T47D (cell line): ENCODE measurements at regions not wholly inside any gene's neighbourhood (a gene's known extent, or its start where the extent isn't known, plus 50 kb on each side); places are given as distances from the start of the nearest gene placed in this dataset.

Source experiments
- DNase-seq, 2 experiments: peaks; one replicate each; pipeline versions ENCODE4 v3.0.0 to v3.0.0-alpha.2; 2011 to 2012; ENCODE audit warnings: low read depth in 1 of 2, low spot score in 1 of 2
- JUND ChIP-seq: IDR thresholded peaks from 2 replicates; pipeline ENCODE4 v1.6.1; 2012; ENCODE audit warnings: low read depth
- in situ Hi-C: cut with HindIII; loops from 2 replicates; pipeline ENCODE4 v1.10.0; 2016; ENCODE audit warnings: low sequenced_read_pairs, low pct_unique_long_range_greater_than_20kb

GRCh38 chr1:14498839-14499238 lies 99.6 kb upstream of the KAZN start:
- peak in 1 of 2 experiments; percentile 52 for DNase-seq
- TF ChIP-seq JUND, result no peak
- in situ Hi-C loops, result no loop called here

DNA sequence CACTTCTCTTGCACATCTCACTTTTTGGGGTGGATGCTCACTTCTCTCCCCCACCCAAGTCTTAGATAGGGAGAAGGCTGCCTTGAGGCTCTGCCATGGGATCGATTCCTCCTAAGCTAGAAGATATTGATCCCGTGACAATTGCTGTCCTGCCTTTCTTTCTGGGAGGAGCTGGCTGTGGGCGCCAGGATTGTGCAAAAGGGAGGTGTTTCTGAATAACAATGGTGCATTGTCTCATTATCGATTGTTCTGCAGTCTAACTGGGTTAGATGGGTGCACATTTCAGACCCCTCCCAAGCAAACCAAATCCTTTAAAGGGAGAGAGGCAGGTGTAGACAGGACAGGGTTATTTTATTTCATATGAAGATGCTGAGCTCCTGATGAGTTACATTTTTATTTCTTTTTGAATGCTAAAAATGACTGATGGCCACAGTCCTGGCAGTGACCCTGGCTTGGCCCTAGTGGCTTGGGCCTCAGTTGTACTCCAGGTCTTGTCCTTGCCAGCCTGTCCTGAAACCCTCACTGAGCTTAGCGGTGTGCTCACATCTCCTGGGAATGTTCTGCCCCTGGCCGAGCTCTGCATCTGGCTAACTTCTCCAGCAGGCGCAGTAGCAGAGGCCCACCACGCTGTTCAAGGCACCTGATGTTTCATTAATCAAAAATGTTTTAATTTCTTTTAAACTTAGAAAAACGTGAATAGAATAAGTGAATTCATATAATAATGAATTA lies 99.0 kb upstream of the KAZN start:
- DNase-seq, result no peak
- TF ChIP-seq JUND, result no peak
- in situ Hi-C loops, result no loop called here

- in situ Hi-C loops, result no loop called here
- no peak for DNase-seq
- TF ChIP-seq JUND, result no peak
Measured at GRCh38 chr1:14500041-14500440, 98.4 kb upstream of the KAZN start.

GRCh38 chr1:14500912-14501311 lies 97.6 kb upstream of the KAZN start:
- TF ChIP-seq JUND, result no peak
- in situ Hi-C loops, result no loop called here
- no peak for DNase-seq

GRCh38 chr1:14504517-14504916 lies 94.0 kb upstream of the KAZN start:
- TF ChIP-seq JUND, result no peak
- in situ Hi-C loops, result no loop called here
- DNase-seq, result no peak

- in situ Hi-C loops, result no loop called here
- DNase-seq, result no peak
- no peak for TF ChIP-seq JUND
Measured at GRCh38 chr1:14506471-14507255, 91.8 kb upstream of the KAZN start.

DNA sequence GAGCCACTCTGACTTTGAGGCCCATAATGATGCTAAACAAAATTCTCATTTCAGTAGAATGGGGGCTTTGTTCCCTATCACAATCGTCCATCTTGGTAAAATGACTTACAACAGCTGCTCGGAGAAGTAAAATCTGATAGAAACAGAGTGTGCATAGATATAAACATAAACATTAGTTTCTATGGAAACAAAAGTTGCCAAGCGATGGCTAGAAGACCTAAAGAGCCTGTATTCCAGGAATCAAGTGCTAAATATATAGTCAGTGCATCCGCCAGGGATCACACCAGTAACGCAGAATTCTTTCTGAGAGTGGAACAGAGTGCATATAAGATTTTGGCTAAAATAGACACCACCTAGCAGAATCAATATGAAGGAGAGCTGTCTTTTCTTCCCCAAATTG lies 91.2 kb upstream of the KAZN start:
- in situ Hi-C loops, result no loop called here
- no peak for TF ChIP-seq JUND

GRCh38 chr1:14508613-14509012 lies 89.9 kb upstream of the KAZN start:
- in situ Hi-C loops, result no loop called here
- TF ChIP-seq JUND, result no peak

More for the DNA sequence above, 91.2 kb upstream of the KAZN start:
- no peak for DNase-seq

DNA sequence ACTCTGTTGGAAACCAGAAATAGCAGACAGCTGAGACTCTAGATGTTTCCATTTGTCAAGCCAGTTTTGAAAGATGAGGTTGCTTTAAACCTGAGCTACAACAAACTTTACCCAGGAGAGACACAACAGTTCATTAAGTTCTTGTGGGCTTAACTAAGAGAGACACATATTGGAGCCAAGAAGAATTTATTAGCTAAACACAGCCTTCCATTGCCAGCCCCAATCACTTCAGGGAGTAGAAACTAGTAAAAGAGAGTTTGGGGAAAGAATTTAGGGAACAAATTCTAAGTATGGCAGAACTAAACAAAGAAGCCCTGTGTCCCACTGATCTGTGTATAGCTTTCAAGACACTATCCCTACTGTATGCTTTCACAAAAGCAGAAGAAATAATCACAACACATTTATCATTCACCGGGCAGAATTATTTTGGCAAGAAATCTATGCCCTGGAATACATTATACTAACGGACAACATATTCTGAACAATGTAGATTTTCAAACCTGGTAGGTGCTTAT lies 87.3 kb upstream of the KAZN start:
- no peak for DNase-seq
- no peak for TF ChIP-seq JUND
- in situ Hi-C loops, result no loop called here

More at GRCh38 chr1:14508613-14509012, 89.9 kb upstream of the KAZN start:
- no peak for DNase-seq

DNA sequence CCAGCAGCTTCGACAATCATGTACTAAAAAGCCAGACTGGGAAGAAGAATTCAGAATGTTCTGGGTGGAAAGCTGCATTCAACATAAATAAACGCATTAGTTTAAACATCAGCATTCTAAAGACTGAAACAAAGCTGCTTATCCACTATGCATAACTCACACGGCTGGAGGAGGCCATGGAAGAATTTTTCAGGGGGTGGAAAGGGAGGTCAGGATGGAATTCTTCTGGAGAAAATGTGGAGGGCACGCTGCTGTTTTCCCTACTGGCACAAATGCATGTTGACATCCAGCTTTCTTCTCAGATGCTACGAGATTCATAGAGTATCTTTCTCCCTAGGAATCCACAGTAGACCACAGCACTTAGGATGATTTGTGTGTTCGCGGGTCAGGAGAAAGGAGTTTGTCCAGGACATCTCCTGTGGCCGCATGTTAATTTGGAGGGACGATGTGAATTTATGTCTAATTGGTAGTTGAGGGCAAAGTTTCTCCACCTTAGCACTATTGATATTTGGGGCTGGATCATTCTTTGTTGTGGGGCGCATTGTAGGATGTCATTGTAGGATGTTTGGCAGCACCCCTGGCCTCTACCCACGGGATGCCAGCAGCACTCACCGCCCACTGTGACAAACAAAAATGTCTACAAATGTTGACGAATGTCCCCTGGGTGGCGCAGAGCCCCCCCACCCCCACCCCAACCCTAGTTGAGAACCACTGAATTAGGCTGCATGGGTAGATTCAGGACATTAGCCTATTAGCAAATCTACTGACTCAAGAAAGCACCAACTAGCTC lies 86.5 kb upstream of the KAZN start:
- in situ Hi-C loops, result no loop called here
- no peak for DNase-seq
- TF ChIP-seq JUND, result no peak

DNA sequence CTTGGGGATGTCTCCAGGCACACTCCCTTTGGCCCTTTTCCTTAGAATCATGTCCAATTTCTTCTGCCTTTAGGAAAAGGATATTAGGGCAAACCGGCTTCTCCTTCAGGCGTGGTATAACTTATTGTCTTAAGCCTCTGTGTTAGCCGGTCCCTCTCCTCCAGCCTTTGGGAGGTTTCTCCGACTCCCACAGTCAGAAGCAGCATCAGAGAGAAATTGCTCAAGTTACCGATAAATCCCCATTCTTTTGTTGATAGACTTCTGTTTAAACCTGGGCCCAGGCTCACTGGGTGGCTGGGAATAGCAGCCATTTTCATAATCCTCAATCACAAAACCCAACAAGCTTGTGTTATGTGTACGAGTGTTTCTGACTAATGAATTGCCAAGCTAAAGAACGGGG lies 85.4 kb upstream of the KAZN start:
- no peak for DNase-seq
- TF ChIP-seq JUND, result no peak
- in situ Hi-C loops, result no loop called here

DNA sequence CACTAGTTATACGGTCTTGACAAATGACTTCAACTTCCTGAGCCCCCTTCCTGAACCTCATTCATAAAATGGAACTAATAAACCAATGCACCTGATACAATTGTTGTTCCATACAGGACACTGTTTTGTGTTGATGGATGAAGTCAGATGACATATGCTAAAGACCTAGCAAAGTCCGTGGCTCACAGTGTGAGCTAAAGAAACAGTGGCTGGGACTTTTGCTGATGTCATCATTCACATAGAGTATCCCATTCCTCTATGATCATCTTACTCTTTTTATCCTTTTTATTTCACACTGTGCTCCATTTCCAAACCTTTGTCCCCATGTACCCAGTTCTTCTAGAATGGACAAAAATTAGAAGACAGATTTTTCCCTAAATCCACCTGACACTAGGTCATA lies 83.7 kb upstream of the KAZN start:
- no peak for TF ChIP-seq JUND
- no peak for DNase-seq
- in situ Hi-C loops, result no loop called here
